HG02852 (cell line): ENCODE measurements at regions not wholly inside any gene's neighbourhood (a gene's known extent, or its start where the extent isn't known, plus 50 kb on each side); places are given as distances from the start of the nearest gene placed in this dataset.
"Not testable (repeated sequence)": the region's sequence is repeated elsewhere in the genome, so short reads cannot be mapped to it uniquely, and the experiment has no call there.

ENCODE experiments used
- ATAC-seq: cut with Tn5 transposase; IDR thresholded peaks from one replicate; pipeline ENCODE4 v1.9.1; 2021; ENCODE audit warnings: mild to moderate bottlenecking, moderate library complexity; ENCODE audit not compliant: unreplicated experiment

DNA sequence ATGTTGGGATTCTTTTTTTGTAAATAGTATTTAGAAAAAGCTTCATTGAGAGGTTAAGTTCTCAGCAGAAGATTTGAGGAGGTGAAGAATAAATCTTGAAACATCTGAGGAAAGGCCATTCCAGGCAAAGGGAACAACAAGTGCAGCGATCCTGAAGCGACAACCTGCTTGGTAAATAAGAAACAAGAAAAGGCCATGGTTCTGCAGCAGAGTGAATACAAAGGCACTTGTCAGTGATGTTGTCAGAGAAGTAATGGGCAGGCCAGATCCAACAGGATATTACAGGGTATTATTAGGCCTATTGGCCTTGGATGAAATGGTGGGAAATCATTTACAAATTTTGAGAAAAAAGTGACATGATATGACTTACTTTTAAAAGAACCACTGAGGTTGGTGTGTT, 960.0 kb downstream of the PLA2G4A start:
- ATAC-seq, result no peak

DNA sequence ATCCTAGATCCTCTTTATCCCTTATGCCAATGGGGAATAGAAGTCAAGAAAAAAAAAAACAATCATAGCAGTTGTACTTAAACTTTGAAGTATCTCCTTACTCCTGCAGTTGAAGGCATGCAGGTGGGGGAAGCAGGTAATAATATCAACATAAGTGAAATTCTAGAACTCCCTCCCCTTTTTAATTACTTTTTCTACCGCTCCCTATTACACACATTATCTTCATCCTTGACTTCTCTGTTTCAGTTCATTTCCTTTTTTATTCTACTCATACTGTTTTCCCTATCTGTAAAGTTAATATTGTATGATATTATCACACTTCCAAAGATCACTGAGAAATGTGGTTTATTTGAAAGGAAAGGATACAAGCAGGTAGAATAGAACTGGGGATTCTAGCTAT, 962.0 kb downstream of the PLA2G4A start:
- no peak for ATAC-seq

DNA sequence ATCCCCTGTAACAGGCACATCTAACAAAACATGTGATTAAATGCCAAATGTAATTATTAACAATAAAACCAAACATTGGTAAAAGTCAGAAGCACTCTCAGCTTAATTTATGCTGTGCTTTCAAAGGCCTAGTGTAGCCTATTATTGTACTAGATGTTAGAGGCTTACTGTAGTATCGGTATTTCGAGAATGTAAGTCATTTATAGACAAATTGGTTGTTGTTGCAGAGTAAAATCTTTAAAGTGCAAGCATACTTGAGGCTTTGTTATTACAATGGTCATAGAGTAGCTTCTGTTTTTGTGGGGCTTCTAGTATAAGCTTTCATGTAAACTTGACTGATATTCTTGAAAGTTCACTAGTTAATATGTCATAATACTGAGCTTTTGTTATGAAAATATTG, 965.8 kb downstream of the PLA2G4A start:
- no peak for ATAC-seq

DNA sequence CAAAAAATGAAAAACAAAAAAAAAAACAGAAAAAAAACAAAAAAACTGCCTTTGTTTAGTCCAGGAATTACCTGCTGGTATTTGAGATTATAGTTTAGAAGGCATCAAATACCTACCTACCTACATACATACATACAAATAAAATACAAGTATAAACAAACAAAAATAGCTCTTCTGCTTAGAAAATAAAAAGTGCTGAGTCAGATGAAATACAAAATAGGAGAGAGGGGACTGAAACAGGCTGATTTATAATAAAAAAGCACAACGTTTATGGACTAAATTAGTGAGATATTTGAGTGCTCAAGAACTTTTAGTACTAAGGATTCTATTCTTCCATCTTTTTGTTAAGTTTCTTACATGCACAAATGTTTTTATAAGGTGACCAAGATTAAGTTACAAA, 980.8 kb downstream of the PLA2G4A start:
- ATAC-seq, result no peak

DNA sequence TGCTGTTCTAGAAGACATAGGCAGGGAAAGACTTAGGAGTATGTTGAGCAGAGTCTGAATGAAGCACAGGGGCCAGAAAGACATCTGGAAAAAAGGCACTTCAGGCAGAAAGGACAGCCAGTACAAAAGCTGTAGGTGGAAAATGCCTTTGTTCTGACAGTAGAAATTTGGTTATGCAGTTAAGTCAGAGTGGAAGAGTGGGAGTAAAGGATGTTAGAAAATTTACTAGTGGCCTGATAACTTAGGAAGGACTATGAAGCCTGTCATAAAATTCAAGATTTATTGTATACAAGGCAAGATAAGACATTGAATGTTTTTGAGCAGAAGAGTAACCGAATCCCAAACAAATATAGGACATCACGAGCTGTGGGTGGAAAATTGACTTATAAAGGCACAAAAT, 987.9 kb downstream of the PLA2G4A start:
- ATAC-seq, result no peak

DNA sequence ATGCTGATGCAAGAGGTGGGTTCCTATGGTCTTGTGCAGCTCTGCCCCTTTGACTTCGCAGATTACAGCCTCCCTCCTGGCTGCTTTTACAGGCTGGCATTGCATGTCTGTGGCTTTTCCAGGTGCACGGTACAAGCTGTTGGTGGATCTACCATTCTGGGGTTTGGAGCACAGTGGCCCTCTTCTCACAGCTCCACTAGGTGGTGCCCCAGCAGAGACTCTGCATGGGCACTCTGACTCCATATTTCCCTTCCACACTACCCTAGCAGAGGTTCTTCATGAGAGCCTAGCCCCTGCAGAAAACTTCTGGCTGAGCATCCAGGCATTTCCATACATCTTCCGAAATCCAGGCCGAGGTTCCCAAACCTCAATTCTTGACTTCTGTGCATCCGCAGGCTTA, 989.0 kb downstream of the PLA2G4A start:
- no peak for ATAC-seq

DNA sequence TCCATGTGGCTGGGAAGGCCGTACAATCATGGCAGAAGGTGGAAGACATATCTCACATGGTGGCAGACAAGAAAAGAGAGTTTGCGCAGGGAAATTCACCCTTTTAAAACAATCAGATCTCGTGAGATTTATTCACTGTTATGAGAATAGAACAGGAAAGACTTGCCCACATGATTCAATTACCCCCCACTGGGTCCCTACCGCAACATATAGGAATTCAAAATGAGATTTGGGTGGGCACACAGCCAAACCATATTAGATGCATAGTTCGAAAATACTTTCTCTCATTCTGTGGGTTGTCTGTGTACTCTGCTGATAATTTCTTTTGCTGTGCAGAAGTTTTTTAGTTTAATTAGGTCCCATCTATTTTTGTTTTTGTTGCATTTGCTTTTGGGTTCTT, 990.3 kb downstream of the PLA2G4A start:
- no peak for ATAC-seq

DNA sequence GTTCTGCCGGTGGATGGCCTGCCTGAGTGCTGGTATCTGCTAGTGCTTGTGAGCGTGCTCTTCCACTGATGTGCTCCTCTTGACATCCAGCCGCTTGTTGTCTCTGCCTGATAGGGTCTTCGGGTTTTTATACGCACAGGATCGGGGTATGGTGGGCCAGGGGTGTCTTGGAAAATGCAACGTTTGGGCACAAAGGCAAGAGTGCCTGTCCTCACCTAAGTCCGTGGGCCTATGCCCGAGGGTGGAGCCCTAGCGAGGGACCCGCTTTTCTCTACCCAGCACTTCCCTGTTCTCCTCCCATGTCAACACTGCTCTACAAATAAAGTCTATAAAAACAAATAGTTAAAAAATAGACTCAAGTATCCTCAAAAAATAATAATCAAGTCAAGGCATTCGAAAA, 1007.8 kb downstream of the PLA2G4A start:
- ATAC-seq, result no peak

DNA sequence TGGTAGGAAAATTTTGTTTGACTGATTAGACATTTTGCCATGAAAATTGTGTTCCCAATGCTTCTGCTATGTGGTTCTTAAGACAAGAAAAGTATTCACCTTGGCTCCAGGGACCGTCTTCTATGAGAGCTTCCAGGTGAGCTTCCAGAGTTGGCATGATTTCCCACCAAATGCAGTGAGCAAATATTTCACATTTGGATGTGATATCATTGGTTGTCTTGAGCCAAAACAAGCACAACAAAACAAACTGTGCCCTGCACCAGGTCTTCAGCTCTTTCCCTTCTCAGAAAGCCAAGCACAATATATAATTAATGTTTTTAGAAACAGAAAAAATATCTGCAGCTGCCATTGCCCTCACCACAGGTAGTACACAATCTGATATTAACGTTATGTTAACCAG, 1009.0 kb downstream of the PLA2G4A start:
- no peak for ATAC-seq

DNA sequence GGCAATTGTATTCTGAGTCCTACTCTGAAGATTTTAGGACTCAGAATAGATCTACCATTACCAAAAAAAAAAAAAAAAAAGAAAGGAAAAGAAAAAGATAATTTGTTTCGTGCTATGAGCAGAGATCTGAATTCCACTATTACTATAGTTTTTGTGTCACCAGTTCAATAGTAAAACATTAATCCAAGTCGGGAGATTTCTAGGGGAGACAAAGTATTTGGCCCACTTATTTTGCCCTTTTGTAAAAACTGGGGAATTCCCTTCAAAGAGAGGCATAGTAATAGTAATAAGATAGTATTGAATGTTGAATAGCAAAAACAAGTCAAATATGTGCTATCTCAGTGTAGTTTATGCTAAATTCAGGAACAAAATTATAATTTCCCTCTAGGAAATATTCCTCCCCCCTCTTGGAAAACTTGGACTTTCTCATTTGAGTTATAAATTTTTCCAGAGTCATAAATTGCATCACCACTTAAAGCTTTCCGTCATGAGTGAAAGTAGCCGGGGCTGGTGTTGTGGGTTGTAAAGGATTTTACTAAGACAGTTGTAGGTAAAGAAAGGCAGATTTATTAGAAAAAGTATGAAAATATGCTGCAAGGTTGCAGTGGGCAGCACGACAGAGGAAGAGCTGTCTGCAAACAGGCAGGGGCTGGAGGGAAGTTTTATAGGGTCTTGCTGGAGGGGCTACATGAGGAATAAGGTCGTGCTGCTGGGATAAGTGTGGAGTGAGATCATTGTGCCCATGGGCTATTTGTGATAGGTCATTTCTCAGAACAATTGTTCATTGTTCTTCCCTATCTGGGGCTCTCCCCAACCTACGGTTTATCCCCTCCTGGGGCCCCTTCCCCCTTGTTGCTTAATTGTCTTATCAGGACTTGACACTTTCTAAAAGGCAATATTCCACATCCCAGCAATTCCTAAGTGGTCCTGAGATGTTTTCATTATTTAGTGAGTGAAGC, 1009.9 kb downstream of the PLA2G4A start:
- ATAC-seq, result no peak

DNA sequence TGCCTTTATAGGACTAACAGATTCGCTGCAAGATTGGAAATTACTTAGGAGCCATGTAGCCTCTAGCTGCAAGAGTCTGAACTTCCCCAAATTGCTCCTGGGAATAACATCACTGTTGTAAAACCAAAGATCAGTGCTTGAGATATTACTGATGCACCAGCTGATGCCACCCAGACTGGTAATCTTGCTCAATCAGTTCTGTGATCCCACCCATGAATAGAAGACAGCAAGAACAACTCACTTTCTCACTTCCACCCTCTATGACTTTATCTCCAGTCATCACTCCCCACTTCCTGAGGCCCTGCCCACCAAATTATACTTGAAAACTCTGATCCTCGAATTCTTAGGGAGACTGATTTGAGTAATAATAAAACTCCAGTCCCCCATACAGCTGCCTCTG, 1011.1 kb downstream of the PLA2G4A start:
- ATAC-seq, result no peak

DNA sequence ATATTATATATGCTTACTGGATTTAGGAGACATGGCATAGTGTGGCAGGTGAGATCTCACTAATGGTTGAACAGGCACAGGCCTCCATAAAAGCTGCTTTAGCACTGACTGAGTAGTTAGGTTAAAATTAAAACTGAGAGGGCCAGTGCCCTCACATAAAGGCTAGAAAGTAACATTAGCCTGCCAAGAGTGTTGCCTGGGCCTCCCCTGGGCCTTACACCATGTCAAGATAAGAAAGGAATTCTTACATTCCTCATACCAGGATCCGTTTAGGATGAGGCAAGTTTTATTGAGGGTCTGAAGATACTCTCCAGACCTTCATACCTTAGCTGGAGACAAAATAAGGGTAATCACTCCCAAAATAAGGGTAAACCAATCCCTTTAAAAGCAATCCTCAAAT, 1011.8 kb downstream of the PLA2G4A start:
- no peak for ATAC-seq

DNA sequence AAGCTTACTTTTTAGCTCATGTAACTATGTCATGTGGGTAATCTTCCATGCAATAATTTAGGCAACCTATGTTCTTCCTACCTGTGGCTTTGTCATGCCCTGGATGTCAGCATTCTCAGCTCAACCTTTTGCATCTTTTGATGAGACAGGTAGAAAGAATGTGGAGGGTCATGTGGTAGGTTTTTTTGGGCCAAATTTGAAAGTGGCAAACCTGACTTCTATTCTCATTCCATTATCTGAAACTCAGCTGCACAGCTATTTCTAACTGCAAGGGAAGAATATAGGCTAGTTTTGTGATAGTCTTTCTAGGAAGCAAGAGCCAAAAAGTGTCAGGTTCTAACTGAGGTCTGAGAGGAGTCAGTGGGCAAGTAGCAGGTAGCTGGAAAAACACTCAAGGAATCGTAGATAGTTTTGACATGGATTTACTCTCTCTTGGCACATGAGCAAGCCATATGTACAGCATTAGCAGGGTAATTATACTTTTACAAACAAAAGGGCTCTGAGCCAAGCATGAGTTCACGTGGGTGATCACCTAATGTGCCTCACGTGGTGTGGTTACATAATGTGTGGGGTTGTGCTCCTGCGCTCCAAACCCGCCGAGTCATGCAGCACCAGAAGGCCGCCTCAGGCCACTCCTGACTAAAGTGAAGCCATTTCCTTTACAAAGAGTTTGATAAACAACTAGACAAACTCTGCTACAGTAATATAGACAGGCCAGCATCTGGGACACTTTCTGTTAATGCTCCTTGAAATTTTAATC, 1013.8 kb downstream of the PLA2G4A start:
- ATAC-seq, result no peak

DNA sequence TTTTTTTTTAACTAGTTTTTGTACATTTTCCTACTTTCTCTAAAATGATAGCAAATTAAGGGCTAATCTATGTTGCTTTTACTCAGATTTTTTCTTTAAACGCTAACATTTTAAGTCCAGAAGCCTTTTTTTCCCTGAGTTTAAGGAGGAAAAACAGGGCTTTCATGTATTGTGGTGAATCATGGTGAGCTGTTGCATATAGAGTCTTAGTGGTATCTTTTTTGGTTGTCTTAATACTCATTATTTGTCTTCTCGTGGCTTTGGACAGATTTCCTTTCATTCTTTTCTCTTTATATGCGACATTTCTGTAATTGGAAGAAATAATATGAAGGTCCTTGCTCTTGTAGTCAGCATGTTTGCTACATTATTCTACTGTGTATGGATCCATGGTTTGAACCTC, 1015.6 kb downstream of the PLA2G4A start:
- ATAC-seq, result no peak

DNA sequence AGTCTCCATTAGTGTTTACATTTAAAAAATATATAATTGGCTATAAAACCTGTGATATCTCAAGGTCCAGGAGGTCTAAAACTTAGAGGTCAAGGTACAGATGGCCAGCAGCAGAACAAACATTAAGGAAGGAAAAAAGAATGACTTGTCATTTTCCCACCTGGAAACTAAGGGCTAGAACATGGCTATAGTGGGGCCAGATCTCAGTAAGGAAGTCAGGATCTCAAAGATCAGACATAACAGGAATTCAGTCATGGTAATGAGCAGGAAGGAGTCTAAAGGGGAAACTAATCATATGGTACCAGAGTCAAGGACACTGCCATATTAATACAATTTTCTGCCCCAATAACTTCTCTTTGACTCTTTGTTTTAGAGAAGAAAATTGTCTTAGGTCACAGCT, 1018.8 kb downstream of the PLA2G4A start:
- ATAC-seq, result no peak

DNA sequence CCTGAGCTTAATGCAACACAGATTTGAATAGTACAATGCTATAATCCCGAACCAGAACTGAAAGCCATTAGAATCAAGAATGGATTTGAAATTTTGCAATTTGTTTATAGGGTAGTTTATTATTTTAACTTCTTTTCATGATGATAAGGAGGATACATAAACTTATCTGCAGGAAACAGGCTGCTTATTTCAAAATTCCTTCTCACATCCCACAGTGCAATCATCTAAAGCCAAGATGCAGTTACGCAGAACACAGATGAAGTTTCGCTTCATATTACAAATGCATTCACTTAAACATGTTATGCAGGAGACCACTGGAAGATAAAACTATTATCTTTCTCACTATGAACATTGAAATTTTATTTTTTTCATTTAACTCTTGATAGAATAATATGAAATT, 1019.6 kb downstream of the PLA2G4A start:
- no peak for ATAC-seq

DNA sequence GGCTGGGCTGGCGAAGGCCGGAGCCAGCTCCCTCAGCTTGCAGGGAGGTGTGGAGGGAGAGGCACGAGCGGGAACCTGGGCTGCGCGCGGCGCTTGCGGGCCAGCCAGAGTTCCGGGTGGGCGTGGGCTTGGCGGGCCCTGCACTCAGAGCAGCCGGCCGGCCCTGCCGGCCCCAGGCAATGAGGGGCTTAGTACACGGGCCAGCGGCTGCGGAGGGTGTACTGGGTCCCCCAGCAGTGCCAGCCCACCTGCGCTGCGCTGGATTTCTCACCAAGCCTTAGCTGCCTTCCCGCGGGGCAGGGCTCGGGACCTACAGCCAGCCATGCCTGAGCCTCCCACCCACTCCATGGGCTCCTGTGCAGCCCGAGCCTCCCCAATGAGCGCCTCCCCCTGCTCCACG, 1021.4 kb downstream of the PLA2G4A start:
- not testable (repeated sequence) for ATAC-seq

DNA sequence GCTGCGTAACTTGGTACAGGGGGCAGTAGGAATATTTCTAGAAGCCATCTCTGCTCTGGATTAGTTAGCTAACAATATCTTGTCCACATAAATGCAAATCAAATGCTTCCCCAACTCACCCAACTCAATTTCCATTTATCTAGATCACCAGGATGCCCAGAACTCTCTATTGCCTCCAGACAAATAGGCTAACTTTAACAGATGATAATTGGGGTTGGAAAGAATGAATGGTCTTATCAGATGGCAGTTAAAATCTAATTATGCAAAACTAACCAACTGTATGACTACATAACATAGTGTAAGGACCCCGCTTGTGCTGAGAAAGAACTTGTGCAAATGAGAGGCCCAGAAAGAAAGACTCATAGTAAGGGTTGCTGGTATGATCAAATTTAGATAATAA, 1024.8 kb downstream of the PLA2G4A start:
- ATAC-seq, result no peak

DNA sequence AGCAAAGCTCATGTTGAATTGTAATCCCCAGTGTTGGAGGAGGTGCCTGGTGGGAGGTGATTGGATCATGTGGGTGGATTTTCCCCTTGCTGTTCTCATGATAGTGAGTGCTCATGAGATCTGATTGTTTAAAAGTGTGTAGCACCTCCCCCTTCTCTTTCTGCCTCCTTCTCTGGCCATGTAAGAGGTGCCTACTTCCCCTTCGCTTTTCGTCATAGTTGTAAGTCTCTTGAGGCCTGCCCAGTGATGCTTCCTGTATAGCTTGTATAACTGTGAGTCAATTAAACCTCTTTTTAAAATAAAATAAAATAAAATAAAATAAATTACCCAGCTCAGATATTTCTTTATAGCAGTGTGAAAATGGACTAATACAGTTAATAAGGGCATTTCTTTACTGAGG, 1025.7 kb downstream of the PLA2G4A start:
- no peak for ATAC-seq

DNA sequence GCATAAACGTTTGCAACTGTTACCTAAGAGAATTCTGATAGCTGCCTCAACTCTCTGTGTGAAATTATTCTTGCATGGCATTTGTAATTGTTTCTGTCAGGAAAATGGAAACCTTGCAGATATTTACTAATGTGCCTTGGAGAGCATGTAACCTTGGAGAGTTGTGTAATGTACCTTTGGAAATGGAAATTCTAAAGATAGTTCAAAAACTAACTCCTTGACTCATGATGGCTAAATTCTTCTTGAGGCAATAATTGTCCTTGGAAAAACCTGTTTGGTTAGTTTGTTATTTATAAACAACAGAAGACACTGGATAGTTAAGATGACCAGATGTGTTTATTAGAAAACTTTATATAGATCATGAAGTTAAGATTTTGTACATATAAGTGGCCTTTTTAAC, 1033.8 kb downstream of the PLA2G4A start:
- ATAC-seq, result no peak

DNA sequence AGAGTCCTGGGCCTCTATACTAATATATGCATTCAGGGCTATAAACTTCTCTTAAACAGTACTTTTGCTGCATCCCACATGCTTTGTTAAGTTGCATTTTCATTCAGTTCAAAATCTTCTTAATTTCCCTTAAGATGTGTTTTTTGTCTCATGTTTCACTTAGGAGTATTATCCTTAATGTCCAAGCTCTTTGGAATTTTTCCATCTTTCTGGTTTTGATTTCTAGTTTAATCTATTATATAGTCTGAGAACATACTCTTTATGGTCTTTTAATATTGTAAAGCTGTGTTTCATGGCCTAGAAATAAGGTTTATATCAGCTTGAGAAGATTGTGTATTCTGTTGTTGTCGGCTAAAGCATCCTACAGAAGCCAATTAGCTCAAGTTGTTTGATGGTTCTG, 1041.8 kb downstream of the PLA2G4A start:
- ATAC-seq, result no peak

DNA sequence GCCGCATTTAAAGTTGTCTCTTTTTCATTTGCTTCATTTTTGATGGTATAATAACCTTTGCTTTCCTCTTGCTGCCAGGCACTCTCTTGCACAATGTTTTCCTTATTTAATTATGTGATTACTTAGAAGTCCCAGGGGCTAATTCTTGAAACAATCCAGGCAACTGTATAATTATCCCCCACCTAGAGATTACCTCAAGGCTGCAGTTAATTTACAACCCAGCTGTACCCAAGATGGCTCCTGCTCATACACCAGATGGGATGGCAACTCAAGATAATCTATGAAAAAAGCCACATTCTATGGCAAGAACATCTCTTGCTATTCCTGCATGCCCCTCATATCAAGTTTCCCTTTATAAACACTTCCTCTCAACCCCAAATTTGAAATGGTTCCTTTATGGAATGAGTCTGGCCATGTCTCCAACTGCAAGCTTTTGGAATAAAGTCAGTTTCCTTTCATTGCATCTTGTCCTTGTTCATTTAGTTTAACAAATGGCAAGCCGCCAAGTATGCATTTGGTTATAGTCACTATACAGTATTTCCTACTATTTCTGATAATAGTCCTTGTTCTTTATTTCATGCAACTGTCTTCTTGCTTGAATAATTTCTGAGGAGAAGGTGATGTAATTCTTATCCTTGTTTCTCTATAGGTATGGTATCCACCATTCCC, 1042.6 kb downstream of the PLA2G4A start:
- no peak for ATAC-seq
